ENCODE measurements at regions not wholly inside any gene's neighbourhood (a gene's known extent, or its start where the extent isn't known, plus 50 kb on each side); places are given as distances from the start of the nearest gene placed in this dataset.
"Not testable (repeated sequence)": the region's sequence is repeated elsewhere in the genome, so short reads cannot be mapped to it uniquely, and the experiment has no call there.

- intact Hi-C loops (cut with micrococcal nuclease): no loop called here
These were observed 556.9 kb downstream of the IGSF11 start for GRCh38 chr3:118477768-118478167.

DNA sequence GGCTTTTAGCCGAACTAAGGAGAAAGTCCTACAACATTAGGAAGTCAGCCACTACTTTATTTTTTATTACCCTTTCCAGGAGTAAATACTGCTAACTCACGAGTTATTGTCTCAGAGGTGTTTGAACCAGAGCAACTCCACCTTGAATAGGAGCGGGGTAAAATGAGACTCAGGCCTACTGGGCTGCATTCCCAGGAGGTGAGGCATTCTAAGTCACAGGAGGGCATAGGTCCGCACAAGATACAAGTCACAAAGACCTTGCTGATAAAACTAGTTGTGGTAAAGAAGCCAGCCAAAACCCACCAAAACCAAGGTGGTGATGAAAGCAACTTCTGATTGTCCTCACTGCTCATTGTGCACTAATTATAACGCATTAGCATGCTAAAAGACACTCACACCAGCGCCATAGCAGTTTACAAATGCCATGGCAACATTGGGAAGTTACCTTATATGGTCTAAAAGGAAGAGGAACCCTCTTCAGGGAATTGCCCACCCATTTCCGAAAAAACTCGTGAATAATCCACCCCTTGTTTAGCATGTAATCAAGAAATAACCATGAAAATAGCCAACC lies 555.9 kb downstream of the IGSF11 start:
- intact Hi-C loops (cut with micrococcal nuclease): no loop called here

GRCh38 chr3:118479376-118479775 lies 555.3 kb downstream of the IGSF11 start:
- intact Hi-C loops (cut with micrococcal nuclease): no loop called here

GRCh38 chr3:118480101-118480860 lies 554.4 kb downstream of the IGSF11 start:
- intact Hi-C loops (cut with micrococcal nuclease): no loop called here

GRCh38 chr3:118485693-118486092 lies 549.0 kb downstream of the IGSF11 start:
- intact Hi-C loops (cut with micrococcal nuclease): no loop called here

DNA sequence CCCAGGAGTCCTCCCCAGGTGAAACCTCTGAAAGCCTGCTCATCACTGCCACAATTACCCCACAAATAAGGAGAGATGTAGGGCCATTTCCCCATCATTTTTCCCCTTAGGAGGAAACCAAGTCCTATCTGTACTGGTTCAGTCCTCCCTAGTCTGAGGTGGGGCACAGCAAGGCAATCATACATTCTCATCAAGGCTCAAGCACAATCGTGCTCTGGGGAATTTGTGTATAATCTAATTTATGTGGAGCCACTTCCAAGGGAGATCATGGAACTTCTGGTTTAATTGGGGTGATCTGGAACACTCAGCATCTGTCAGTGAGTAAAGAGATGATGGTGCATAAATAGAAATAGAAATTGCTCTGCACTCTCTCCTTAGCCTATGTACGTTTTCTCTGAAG lies 546.9 kb downstream of the IGSF11 start:
- intact Hi-C loops (cut with micrococcal nuclease): no loop called here

DNA sequence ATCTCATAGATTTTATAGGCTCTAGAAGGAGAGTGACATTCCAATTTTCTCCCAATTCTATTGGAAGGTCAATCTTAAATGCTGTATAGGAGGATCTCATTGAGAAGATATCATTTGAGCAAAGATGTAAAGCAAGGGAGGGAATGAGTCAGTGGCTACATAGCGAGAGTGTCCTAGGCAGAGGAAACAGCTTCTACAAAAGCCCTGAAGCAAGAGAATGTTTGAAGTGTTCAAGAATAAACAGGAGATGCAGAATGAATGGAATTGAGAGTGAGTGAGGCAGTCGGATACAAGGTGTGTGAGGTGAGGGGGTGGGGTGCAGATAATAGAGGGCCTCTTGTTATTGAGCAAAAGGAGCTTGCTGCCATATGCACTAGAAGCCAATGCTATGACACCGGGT lies 545.9 kb downstream of the IGSF11 start:
- intact Hi-C loops (cut with micrococcal nuclease): no loop called here

GRCh38 chr3:118495206-118495605 lies 539.4 kb downstream of the IGSF11 start:
- intact Hi-C loops (cut with micrococcal nuclease): no loop called here

DNA sequence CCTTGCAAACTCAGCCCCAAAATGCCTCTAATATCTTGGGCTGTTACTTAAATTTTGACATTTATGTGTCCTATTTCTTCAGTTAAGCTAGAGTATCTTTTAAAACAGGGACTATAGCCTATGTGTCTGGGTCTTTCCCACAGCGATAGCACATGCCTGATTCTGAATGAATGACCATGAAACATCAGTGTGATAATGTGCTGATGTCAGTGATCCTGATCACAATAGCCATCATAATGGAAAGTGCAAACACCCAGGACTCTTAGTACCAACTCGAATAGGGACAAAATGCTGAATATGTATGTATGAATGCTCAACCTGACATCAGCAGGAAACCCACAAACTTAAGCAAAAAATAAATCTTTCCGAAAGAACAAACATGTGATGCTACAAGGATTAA lies 537.4 kb downstream of the IGSF11 start:
- intact Hi-C loops (cut with micrococcal nuclease): no loop called here

DNA sequence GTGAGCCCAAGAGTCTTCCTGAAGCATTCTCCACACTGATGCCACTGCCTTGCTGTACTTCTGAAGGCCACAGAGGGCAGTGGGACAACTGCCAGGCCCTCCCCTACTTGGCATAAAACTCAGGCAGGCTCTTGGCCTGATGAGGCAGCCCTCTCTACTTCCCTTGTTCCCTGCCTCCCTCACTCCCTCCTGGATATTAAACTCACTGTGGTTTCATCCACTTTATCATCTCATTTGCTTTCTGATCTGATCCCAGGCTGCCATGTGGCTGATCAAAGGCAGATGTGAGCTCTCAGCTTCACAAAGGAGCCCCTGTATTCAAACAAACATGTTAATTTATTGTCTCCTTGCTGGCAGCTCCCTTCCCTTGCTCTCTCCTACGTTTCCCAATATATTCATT lies 533.5 kb downstream of the IGSF11 start:
- intact Hi-C loops (cut with micrococcal nuclease): no loop called here

- intact Hi-C loops (cut with micrococcal nuclease): no loop called here
These were observed 529.7 kb downstream of the IGSF11 start for GRCh38 chr3:118504906-118505305.

GRCh38 chr3:118505784-118506183 lies 528.9 kb downstream of the IGSF11 start:
- intact Hi-C loops (cut with micrococcal nuclease): no loop called here

DNA sequence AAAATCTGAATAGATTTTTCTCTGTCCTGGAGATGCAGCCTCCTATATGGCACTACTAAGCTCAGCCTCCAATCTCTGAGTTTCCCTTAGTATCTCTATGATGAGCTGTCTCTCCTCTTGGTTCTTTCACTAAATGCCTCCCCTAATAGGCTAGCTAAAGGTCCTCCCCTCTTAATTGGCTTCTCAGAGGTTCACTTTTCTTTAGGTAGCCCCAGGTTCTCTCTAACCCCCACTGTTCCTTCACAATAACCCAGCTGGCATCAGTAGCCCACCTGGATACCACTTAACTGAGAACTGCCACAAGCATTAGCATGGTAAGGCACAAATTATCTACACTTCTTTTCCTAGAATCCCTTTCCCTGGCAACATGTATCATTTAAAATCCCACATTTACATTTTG lies 523.2 kb downstream of the IGSF11 start:
- intact Hi-C loops (cut with micrococcal nuclease): no loop called here

DNA sequence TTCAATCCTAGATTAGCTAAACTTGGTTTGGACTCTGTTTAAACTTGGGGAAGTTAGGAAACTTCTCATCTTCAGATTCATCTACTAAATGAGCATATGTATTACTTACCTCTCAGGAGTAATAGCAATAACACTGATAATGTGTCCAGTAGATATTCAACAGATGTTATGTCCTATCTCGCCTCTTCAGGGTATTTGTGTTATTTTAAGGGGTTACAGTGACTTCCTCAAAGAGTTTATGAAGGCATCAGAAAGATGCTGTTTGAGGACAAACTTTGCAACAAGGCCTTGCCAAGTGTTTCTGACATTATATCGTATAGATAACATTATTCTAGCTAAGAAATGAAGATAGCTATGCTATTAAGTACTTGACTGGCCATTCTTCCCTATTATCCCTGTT lies 522.3 kb downstream of the IGSF11 start:
- intact Hi-C loops (cut with micrococcal nuclease): no loop called here

DNA sequence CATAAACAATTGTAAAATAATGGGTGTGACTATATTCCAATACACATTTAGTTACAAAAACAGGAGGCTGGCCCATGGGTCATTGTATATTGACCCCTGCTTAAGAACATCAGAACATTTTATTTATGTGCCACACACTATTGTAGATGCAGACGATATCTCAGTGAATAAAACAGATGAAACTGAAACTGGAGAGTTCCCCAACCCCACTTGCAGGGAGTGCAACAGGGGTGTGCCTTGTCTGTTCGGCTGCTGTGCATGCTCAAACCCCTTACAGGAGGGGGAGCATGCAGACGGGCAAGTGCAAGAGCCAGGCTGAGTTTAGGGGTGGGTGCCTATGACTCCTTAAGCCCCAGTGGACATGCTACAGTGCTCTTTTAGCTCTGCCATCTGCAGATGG lies 509.6 kb downstream of the IGSF11 start:
- intact Hi-C loops (cut with micrococcal nuclease): no loop called here

DNA sequence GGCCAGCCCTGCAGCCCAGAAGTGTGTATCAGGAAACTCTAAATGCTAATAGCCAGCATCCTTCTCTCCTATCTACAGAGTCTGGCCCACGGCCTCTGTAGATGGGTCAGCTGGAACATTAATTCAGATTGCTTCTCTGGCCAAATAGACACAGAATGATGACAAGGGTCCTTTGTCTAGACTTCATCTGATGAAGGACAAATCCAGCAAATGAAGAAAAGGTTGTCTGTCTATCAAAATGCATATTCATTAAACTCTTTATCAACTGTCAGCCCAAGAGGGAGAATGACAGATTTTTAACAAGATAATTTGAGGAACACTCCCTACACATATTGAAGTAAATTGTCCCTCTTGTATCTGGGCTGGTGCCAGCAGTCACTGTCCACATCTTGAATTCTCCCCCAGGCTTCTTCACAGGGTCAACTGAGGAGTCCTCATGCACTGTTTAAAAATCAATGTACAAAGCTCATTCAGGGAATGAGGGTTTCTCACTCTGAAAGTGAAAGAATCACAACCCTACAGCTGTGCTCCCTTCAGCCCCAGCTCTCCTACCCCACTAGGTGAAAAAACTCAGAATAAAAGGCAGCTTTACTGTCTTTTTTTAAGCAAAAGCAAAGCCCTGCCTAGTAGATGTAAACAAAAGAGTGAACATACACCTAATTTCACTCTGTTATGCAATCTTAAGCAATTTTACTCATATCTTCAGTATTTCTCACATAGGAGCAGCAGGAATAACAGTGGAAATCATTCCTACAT lies 507.7 kb downstream of the IGSF11 start:
- intact Hi-C loops (cut with micrococcal nuclease): no loop called here

- intact Hi-C loops (cut with micrococcal nuclease): no loop called here
These were observed 507.1 kb downstream of the IGSF11 start for GRCh38 chr3:118527514-118528044.

GRCh38 chr3:118529554-118529953 lies 505.1 kb downstream of the IGSF11 start:
- intact Hi-C loops (cut with micrococcal nuclease): no loop called here

DNA sequence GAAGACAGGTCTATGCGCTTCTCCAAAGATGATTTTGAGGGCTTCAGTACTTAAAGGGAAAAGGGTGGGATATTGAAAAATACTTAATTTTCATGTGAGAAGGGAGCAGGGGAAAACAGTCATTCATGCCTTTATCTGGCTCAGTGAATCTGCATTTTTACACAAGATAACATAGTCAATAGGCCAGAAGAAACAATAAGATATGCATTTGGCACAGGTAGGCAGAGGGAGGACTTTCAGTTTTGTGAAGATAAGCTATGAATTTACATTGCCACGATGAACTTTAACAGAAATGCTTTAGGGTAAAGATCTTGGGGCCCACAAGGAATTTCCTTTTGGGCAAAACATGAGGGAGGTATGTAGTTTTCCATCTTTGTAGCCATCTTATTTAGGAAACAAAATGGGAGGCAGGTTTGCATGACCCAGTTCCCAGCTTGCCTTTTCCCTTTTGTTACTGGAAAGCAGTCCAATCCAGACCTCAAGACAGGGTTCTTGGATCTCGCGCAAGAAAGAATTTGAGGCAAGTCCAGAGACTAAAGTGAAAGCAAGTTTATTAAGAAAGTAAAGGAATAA lies 504.2 kb downstream of the IGSF11 start:
- intact Hi-C loops (cut with micrococcal nuclease): no loop called here

- intact Hi-C loops (cut with micrococcal nuclease): not testable (repeated sequence)
These were observed 503.7 kb downstream of the IGSF11 start for GRCh38 chr3:118530927-118531356.

DNA sequence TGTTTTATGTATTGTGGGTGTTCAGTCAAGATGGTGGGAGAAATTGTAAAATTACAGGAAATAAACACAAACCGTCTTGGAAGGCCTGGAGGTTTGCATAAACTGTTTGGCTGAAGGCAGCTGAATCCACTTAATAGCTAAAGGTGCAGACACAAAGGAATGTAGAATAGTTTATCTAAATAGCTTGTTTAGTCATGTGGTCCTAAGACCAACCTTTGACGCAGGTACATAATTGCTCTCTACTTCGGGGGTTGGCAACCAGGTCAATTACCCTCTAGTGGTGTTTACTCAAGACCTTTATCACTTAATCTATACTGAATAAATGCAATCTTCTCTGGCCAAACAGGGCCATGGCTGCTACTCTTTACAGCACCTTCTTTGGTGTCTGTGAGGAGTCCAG lies 502.8 kb downstream of the IGSF11 start:
- intact Hi-C loops (cut with micrococcal nuclease): no loop called here

DNA sequence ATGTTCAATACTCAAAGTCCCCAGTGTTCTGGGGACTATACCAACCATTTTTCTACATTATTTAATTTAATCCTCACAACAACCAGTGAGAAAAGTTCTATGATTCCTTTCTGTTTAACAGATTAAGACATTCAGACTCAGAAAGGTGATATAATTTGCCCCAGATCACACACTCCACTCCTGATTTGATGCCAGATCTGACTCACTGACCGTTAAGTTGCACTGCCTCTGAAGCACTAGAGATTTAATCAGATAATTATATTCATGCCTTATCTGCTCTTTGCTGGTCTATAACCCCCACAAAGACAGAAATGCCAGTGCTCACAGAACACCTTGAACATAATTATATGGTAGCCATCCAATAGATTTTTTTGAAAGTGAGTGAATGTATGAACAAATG lies 501.0 kb downstream of the IGSF11 start:
- intact Hi-C loops (cut with micrococcal nuclease): no loop called here

Data from T-helper 1 cell treated with Interleukin-12 subunit alpha and Interleukin-12 subunit beta and Interleukin-4 antibody, amounts not matched to agents 30 ng/mL and 1 ng/mL, for 36 hours (primary cell).